ENCODE measurements at regions not wholly inside any gene's neighbourhood (a gene's known extent, or its start where the extent isn't known, plus 50 kb on each side); places are given as distances from the start of the nearest gene placed in this dataset.

DNA sequence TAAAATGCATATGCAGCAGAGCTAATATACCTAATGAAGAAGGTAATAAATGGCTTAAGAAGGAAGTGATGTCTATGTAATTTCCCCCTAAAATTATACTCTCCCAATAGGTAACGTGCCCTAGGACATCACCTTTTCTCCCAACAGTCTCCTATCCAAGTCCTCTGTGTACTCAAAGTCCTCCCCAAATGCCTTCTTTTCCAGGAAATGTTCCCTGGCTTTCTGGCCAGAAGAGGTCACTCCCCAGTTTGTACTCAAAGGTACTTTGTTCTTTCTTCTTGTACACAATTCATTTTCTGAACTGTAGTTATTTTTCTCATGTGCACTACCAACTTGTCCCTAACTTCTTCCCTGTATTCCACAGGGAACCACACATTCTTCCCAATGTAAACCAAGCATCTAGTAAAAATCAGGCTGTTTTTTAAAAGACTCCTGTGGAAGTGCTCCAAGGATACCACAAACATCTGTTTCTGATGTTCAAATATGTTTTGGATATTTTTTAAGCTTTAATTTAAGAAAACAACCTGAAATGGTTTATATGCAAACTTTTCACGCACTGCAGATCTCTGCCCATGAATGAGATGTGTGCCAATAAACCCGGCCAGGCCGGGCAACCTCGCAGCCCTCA is 262.3 kb upstream of the KLF14 start:
- TF ChIP-seq POLR2AphosphoS5 (IDR thresholded peaks at IDR 0.05; ENCODE audit: low read depth, low read length) (no peak), POLR2A (IDR thresholded peaks at IDR 0.05; ENCODE audit: low read depth, low read length) (no peak), TAF1 (IDR thresholded peaks at IDR 0.05; ENCODE audit: low read depth, low read length) (no peak), PAX5 (IDR thresholded peaks at IDR 0.05; ENCODE audit: insufficient read depth, low read length, severe bottlenecking) (no peak)
